ES-I3 (cell line): ENCODE measurements at regions not wholly inside any gene's neighbourhood (a gene's known extent, or its start where the extent isn't known, plus 50 kb on each side); places are given as distances from the start of the nearest gene placed in this dataset.

ENCODE experiments used
- H3K36me3 ChIP-seq: 2 replicates; pipeline ENCODE4 v1.6.1; 2013; ENCODE audit warnings: mild to moderate bottlenecking, low read length, control low read depth, moderate library complexity; ENCODE audit not compliant: insufficient read depth
- H3K4me1 ChIP-seq: 2 replicates; pipeline ENCODE4 v1.6.1; 2013; ENCODE audit warnings: mild to moderate bottlenecking, control low read depth, low read length; ENCODE audit not compliant: insufficient read depth
- H3K9ac ChIP-seq: 2 replicates; pipeline ENCODE4 v1.6.1; 2013; ENCODE audit warnings: low read depth, mild to moderate bottlenecking, low read length, moderate library complexity
- H3K9me3 ChIP-seq: 2 replicates; pipeline ENCODE4 v1.6.1; 2013; ENCODE audit warnings: mild to moderate bottlenecking, low read length, moderate library complexity; ENCODE audit not compliant: control insufficient read depth, insufficient read depth

DNA sequence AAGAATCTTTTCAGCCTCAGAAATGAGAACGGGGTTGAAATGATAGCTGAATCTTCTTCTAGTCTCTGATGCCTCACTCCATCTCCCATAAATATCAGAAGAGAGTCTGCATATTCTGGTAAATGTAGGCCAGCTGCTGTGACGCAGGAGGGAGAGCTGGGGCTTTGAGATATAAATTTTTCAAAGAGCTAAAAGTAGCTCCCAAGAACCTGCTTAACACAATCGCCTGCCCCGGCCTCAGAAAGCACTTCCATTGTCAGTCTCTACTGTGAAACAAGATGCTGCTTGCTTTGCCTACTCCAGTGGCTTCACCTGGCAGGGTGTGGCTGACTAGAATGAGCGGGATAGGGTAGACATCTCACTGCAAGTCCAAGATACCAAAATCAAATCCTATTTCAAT lies 105.0 kb upstream of the CCDC150 start:
- H3K4me1 ChIP-seq = peaks cover 4% of the 10 kb centered on the region; the same call in 1 of the 2 replicates
- H3K36me3 ChIP-seq = no peaks in the 10 kb centered on the region
- no peaks in the 10 kb centered on the region for H3K9me3 ChIP-seq
- no peak overlapping the region for H3K9ac ChIP-seq

DNA sequence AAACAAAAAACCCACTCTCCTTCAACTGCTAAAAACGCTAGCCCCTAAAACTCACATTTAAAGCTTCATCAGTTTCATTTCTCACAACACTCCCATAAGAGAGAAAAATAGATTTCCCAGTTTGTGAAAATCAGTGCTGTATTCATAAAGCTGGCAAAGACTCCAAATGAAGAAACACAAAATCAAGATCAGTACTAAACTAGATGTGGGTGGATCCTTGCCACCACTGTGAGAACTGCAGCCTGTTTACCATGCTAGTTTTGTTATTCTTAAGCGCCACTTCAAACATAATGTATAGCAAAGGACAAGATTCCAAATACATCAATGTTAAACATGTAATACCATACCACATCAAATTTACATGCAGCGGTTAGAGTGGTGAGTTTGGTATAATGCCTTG lies 104.5 kb upstream of the CCDC150 start:
- no peak overlapping the region for H3K9ac ChIP-seq
- H3K9me3 ChIP-seq = no peaks in the 10 kb centered on the region
- H3K36me3 ChIP-seq = no peaks in the 10 kb centered on the region
- peaks cover 4% of the 10 kb centered on the region; the same call in 1 of the 2 replicates for H3K4me1 ChIP-seq

DNA sequence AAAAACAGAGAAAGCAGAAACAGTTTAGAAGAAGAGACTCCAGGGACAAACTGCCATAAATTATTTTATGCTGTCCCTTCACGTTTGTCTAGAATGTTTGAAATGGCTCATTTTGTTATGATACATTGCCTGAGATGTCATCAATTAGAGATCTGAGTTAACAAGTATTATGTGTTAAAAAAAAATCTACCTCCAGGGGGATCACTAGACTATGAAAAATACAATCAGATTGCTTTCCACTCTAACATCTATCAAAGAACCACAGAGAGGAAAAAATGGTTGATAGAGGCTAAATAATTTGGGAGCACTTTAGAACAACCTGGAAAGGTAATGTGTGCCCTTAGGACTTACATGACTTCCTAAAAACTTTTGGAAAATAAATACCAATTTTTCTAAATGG lies 103.8 kb upstream of the CCDC150 start:
- H3K36me3 ChIP-seq = no peaks in the 10 kb centered on the region
- no peaks in the 10 kb centered on the region for H3K9me3 ChIP-seq
- H3K4me1 ChIP-seq = peaks cover 4% of the 10 kb centered on the region; the same call in 1 of the 2 replicates
- no peak overlapping the region for H3K9ac ChIP-seq

DNA sequence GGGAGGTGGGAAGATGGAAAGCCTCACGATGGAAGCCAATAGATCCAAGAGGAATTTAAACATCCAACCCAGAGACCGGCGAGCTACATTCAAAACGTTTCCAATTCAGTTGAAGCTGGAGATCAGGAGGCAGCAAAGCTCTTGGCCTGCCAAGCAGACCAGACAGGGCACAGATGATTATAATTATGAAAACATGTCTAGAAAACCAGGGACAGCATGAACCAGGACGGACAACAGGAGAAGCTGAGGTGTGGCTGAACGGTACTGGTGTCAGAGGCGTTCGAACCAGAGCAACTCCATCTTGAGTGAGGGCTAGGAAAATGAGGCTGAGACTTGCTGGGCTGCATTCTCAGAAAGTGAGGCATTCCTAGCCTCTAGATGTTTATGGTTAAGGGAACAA lies 102.2 kb upstream of the CCDC150 start:
- no peaks in the 10 kb centered on the region for H3K36me3 ChIP-seq
- no peak overlapping the region for H3K9ac ChIP-seq
- H3K4me1 ChIP-seq = peaks cover 4% of the 10 kb centered on the region; the same call in 1 of the 2 replicates
- no peaks in the 10 kb centered on the region for H3K9me3 ChIP-seq

DNA sequence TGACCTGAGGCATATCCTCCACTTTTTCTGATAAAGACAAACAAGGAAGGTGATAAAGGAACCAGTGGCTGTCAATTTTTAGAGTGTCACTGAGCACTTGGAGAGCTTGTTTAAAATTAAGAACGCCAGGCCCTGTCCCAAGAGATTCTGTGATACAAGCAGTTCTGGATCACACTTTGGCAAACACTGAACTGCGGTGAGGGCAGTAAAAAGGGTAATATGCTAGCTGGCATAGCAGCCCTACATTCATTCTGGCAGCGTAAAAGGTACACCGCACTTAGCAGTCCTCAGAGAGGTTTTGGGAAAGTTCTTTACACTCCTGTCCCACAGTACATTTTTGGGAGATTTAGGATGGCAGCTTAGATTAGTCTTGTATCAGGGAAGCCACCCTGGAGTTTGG lies 101.3 kb upstream of the CCDC150 start:
- no peak overlapping the region for H3K9ac ChIP-seq

DNA sequence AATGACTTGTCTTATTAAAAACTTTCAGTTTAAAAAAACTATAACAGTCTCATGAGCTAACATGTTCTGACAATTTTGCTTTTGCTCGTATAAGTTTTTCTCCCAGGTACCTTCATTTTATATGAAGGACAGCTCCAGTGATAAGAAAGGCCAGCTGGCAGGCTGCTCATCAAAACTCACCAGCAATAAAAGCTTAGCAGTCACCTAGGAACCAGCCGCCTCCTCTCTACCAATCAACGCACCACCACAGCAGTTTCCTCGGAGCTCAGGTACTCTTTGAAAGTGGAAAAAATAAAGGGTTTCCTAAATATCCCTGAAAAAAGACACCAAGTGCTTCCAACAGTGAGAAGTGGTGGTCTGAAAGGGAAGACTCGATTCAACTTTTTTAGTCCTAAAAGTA lies 100.9 kb upstream of the CCDC150 start:
- H3K9me3 ChIP-seq = no peaks in the 10 kb centered on the region
- no peaks in the 10 kb centered on the region for H3K36me3 ChIP-seq
- H3K9ac ChIP-seq = no peak overlapping the region
- peaks cover 4% of the 10 kb centered on the region; the same call in 1 of the 2 replicates for H3K4me1 ChIP-seq

More for the DNA sequence above, 101.3 kb upstream of the CCDC150 start:
- Histone ChIP-seq H3K36me3 (no peaks in the 10 kb centered on the region), H3K9me3 (no peaks in the 10 kb centered on the region), H3K4me1 (peaks cover 4% of the 10 kb centered on the region; the same call in 1 of the 2 replicates)

DNA sequence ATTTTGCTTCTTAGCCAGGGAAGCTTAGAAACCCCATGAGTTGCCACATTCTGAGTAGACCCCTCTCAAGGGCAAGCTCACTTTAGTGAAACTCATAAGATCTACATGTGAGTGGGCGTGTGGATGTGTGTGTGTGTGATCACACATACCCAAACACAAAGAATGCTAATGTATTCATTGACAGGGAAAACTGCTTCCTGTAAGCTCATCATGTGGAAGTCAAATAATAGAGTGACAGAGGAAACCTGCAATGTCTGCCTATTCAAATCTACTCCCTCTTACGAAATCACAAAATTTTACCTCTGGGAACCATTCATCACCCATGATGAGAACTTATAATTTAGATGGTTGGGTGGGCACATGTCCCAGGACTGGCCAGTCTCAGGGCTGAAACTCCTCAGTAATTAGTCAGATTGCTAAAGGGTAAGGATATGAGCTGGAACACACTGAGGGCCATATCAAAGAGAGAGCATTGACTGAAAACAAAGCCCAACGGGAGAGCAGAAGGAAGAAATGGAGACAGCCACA lies 94.5 kb upstream of the CCDC150 start:
- Histone ChIP-seq H3K9me3 (no peaks in the 10 kb centered on the region; the same call in 1 of the 2 replicates), H3K9ac (no peak overlapping the region), H3K4me1 (no peaks in the 10 kb centered on the region), H3K36me3 (no peaks in the 10 kb centered on the region)

DNA sequence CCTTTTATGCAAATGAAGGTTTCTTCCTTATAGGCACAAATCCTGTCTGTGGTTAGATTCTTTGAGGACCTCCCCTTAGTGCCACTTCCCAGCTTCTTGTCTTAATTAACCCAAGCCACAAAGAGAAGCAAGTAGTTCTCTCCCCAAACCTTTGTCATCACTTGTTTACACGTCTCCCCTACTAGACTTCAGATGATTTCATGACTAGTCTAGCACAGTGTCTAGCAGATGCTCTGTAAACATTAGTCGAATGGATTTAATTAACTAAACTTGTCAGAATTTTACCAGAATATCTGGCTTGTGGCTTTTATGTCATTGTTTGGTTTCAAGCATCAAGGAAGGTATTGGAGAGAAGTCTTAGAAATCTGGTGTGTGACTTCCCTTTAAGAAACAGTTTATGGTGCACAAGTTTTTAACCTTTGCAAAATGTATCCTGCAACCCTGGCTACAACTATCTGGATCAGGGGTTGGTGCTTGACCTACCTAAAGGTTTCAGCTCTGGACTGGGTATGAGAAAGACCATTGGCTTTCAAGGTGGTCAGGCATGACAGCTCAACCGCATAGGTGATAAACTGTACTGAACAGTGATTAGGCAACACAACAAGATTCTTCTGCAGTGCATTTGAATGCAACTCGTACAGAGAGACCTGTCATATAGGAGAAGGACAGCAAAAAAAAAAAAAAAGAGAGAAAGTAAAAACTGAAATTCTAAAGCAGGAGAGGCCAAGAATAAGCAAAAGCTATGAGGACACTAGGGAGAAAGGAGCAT lies 93.2 kb upstream of the CCDC150 start:
- Histone ChIP-seq H3K9ac (no peak overlapping the region), H3K36me3 (no peaks in the 10 kb centered on the region), H3K4me1 (no peaks in the 10 kb centered on the region), H3K9me3 (no peaks in the 10 kb centered on the region; the same call in 1 of the 2 replicates)

DNA sequence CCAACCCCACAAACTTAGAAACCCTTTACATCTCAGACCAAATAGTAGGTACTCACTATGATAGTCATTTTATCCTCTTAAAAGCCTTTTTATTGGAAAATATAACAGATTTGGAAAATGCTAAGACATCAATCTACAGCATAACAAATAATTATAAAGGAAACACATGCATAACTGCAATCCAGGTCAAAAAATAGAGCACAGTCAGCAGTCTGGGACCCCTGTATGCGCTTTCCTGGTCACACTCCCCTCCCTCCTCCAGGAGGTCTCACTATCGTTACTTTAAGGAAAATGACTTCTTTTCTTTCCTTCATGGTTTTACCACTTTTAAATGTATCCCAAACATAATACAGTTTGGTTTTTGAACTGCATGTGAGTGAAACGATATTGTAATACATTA lies 90.5 kb upstream of the CCDC150 start:
- no peaks in the 10 kb centered on the region for H3K4me1 ChIP-seq
- no peaks in the 10 kb centered on the region for H3K36me3 ChIP-seq
- no peaks in the 10 kb centered on the region; the same call in 1 of the 2 replicates for H3K9me3 ChIP-seq
- H3K9ac ChIP-seq = no peak overlapping the region

DNA sequence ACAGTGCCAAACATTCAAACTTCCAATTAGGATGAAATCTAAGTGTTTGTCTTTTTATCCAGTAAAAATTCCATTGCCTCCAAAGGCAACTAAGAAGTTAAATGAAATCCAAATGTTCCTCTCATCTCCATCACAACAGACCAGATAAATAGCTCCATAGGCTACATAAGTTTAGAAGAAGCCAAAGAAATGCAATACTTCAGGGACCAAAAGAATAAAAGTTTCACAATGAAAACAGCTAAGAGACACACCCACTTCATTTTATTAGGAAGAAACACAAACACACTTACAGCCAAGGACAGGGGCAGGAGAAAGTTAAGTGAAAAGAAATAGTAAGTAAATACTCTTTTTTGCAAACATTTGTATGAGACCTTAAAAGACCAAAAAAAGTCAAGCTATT lies 88.5 kb upstream of the CCDC150 start:
- Histone ChIP-seq H3K9ac (no peak overlapping the region), H3K9me3 (no peaks in the 10 kb centered on the region; the same call in 1 of the 2 replicates), H3K36me3 (no peaks in the 10 kb centered on the region), H3K4me1 (no peaks in the 10 kb centered on the region)

DNA sequence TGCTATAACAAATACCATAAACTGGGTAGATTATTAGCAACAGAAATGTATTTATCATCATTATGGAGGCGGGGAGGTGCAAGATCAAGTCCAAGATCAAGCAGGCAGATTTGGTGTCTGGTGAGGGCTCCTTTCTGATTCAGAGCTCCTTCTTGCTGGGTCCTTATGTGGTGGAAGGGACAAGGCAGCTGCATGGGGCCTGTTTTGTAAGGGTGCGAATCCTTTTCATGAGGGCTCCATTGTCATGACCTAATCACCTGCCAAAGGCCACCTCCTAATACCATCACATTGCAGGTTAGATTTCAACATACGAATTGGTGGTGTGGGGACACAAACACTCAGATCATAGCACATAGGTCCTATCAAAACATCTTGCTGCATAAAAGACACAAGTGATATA lies 84.4 kb upstream of the CCDC150 start:
- no peaks in the 10 kb centered on the region for H3K36me3 ChIP-seq
- no peaks in the 10 kb centered on the region for H3K9me3 ChIP-seq
- H3K4me1 ChIP-seq = no peaks in the 10 kb centered on the region
- no peak overlapping the region for H3K9ac ChIP-seq

DNA sequence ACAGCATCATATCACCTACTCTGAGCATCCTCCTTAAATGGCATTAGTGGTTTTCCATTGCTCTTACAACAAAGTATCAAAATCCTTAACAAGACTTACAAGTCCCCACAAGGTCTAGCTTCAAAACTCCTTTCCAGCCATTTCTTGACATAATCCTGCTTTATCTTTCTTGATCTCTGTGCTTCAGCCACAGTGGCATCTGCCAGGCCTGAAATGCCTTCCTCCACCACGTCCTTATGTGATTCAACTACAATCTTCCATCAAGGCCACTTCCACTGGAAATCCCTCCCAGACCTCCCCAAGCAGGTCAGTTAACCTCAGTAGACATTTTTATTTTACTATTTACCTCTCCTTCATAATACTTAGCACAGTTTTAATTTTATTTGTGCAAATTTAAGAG lies 83.8 kb upstream of the CCDC150 start:
- Histone ChIP-seq H3K4me1 (no peaks in the 10 kb centered on the region), H3K36me3 (no peaks in the 10 kb centered on the region), H3K9me3 (no peaks in the 10 kb centered on the region), H3K9ac (no peak overlapping the region)

DNA sequence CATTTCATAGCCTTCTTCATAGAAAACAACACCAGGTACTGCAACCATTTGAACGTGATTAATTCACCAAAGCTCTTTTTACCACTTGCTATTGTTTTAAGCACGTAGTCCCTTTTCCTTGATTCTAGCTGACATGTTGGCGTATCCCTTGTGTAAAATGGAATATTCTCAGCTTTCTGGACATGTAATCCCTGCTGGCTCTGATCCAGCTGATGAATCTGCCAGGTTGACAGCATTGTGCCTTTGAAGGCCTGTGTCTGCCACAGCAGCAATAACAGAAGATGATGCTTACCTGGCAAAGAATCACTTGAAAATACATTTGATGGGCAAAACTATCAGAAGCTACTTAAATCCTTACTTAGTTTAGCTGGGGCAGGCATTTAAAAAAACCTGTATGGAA lies 81.0 kb upstream of the CCDC150 start:
- no peaks in the 10 kb centered on the region for H3K36me3 ChIP-seq
- H3K9me3 ChIP-seq = no peaks in the 10 kb centered on the region
- H3K9ac ChIP-seq = no peak overlapping the region
- H3K4me1 ChIP-seq = no peaks in the 10 kb centered on the region

DNA sequence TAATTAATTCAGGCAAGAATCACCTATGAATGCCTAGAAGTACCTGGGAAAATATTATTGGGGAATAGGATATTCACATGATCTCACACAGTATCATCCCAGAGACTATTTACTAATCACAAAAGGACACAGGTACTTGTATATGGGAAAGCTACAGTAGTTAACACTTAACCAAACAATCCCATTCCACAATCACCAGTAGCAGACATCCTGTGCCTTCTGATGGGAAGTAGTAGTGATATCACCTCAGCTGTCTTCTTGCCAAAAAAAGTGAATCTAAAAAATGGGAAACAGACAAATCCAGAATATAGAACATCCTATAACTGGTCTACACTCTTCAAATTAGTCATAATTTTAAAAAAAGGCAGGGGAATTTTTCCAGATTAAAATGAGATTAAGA lies 75.6 kb upstream of the CCDC150 start:
- Histone ChIP-seq H3K36me3 (no peaks in the 10 kb centered on the region), H3K4me1 (no peaks in the 10 kb centered on the region), H3K9me3 (no peaks in the 10 kb centered on the region), H3K9ac (no peak overlapping the region)

DNA sequence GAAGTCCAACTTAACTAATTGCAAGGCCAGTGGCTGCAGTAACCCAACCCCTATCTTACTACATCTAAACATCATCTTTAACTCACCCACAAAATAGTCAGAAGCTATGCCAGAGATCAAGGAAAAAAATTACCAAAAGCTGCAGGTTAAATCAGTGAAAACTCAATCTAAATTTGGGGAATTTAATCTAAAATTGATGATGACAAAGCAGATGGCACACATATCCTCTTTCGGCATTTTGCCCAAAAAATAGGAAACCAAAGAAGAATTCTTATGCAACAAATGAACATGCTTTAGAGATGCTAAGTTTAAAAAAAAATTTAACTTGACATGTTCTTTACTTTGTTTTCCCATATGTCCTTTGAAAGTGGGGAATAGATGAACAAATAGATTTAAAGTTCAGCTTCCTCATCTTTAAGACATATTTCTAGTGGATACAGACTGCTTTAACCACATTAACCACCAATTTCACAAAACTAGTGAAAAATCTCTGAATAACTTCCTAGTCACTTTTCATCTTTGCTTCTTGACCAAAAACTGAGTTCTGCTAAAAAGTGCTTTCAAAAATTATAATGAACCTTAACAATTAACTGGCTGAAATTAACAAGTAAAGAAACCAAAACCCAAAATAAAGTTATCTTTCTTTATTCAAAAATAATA lies 74.3 kb upstream of the CCDC150 start:
- no peaks in the 10 kb centered on the region for H3K9me3 ChIP-seq
- H3K36me3 ChIP-seq = no peaks in the 10 kb centered on the region
- no peak overlapping the region for H3K9ac ChIP-seq
- no peaks in the 10 kb centered on the region for H3K4me1 ChIP-seq
